Suprapubic skin (tissue), 4 donors: ENCODE measurements at regions not wholly inside any gene's neighbourhood (a gene's known extent, or its start where the extent isn't known, plus 50 kb on each side); places are given as distances from the start of the nearest gene placed in this dataset.

ENCODE experiments used
- DNase-seq, 2 donors: peaks; one replicate each; pipeline ENCODE4 v3.0.0-alpha.2; 2019; ENCODE audit warnings: low spot score in 2 of 2
- H3K27ac ChIP-seq: fragments of 200-600 bp; sonication (generic); one replicate; pipeline ENCODE4 v1.5.1; 2019
- H3K27me3 ChIP-seq: fragments of 200-600 bp; sonication (generic); one replicate; pipeline ENCODE4 v1.5.1; 2019
- H3K36me3 ChIP-seq: fragments of 200-600 bp; sonication (generic); one replicate; pipeline ENCODE4 v1.5.1; 2019
- H3K4me1 ChIP-seq: fragments of 200-600 bp; sonication (generic); one replicate; pipeline ENCODE4 v1.5.1; 2019
- H3K4me3 ChIP-seq: fragments of 200-600 bp; sonication (generic); one replicate; pipeline ENCODE4 v1.5.1; 2019; ENCODE audit warnings: mild to moderate bottlenecking
- H3K9me3 ChIP-seq: fragments of 200-600 bp; sonication (generic); one replicate; pipeline ENCODE4 v1.5.1; 2019
- CTCF ChIP-seq, 2 donors: fragments of 200-600 bp in 1 of 2; fragments of 450-650 bp in 1 of 2; sonication (generic) in 1 of 2; IDR thresholded peaks; one replicate each; pipeline ENCODE4 v1.5.1; 2016 to 2019; ENCODE audit warnings: antibody characterized with exemption in 2 of 2, mild to moderate bottlenecking in 1 of 2, moderate library complexity in 1 of 2
- EP300 ChIP-seq: sonication (generic); formaldehyde crosslinking; IDR thresholded peaks from one replicate; pipeline ENCODE4 v1.6.1; 2017; ENCODE audit warnings: antibody characterized with exemption
- POLR2A ChIP-seq, 2 donors: fragments of 450-650 bp; IDR thresholded peaks; one replicate each; pipeline ENCODE4 v1.6.1; 2017; ENCODE audit warnings: antibody characterized with exemption in 2 of 2, mild to moderate bottlenecking in 2 of 2, moderate library complexity in 2 of 2
- POLR2AphosphoS5 ChIP-seq, 3 donors: sonication (generic); formaldehyde crosslinking; IDR thresholded peaks; one replicate each; pipeline ENCODE4 v1.6.1; 2017; ENCODE audit warnings: antibody characterized with exemption in 3 of 3
- WGBS: methylation state at CpG from one replicate; pipeline ENCODE4 v1.1.5; 2018; 5-methylcytosine and 5-hydroxymethylcytosine counted together

- H3K9me3 ChIP-seq = no peaks in the 10 kb centered on the region
- H3K36me3 ChIP-seq = no peaks in the 10 kb centered on the region
- H3K27ac ChIP-seq = no peak overlapping the region
- 31% methylated on average over 3 of the region's 3 CpGs for WGBS
- no peaks in the 10 kb centered on the region for H3K4me1 ChIP-seq
- H3K4me3 ChIP-seq = no peak overlapping the region
- H3K27me3 ChIP-seq = no peaks in the 10 kb centered on the region
- TF ChIP-seq EP300 (no peak), POLR2AphosphoS5 (IDR thresholded peaks at IDR 0.05) (no peak), POLR2A (IDR thresholded peaks at IDR 0.05) (no peak)
- no peak for DNase-seq
These were observed 760.3 kb downstream of the NOVA1 start for GRCh38 chr14:25837551-25837965.

GRCh38 chr14:25836636-25837035 is 761.2 kb downstream of the NOVA1 start:
- DNase-seq = no peak
- Histone ChIP-seq H3K27me3 (no peaks in the 10 kb centered on the region), H3K36me3 (no peaks in the 10 kb centered on the region), H3K4me1 (no peaks in the 10 kb centered on the region), H3K4me3 (no peak overlapping the region), H3K9me3 (no peaks in the 10 kb centered on the region), H3K27ac (no peak overlapping the region)
- WGBS = 87% methylated on average over 3 of the region's 3 CpGs
- TF ChIP-seq EP300 (no peak), CTCF (IDR thresholded peaks at IDR 0.05) (no peak), POLR2A (IDR thresholded peaks at IDR 0.05) (no peak), POLR2AphosphoS5 (IDR thresholded peaks at IDR 0.05) (no peak)

GRCh38 chr14:25833341-25834126 is 764.3 kb downstream of the NOVA1 start:
- WGBS = 59% methylated on average over 12 of the region's 12 CpGs
- TF ChIP-seq POLR2A (IDR thresholded peaks at IDR 0.05) (no peak), CTCF (IDR thresholded peaks at IDR 0.05) (no peak), EP300 (no peak), POLR2AphosphoS5 (IDR thresholded peaks at IDR 0.05) (no peak)
- Histone ChIP-seq H3K27me3 (no peaks in the 10 kb centered on the region), H3K27ac (no peak overlapping the region), H3K9me3 (no peaks in the 10 kb centered on the region), H3K4me3 (no peak overlapping the region), H3K4me1 (no peaks in the 10 kb centered on the region), H3K36me3 (no peaks in the 10 kb centered on the region)
- DNase-seq = no peak

- no peaks in the 10 kb centered on the region for H3K27me3 ChIP-seq
- H3K36me3 ChIP-seq = no peaks in the 10 kb centered on the region
- H3K4me1 ChIP-seq = no peaks in the 10 kb centered on the region
- H3K9me3 ChIP-seq = no peaks in the 10 kb centered on the region
- TF ChIP-seq POLR2AphosphoS5 (IDR thresholded peaks at IDR 0.05) (no peak), CTCF (IDR thresholded peaks at IDR 0.05) (no peak), POLR2A (IDR thresholded peaks at IDR 0.05) (no peak), EP300 (no peak)
- WGBS = 69% methylated on average over 4 of the region's 4 CpGs
- no peak overlapping the region for H3K4me3 ChIP-seq
- no peak overlapping the region for H3K27ac ChIP-seq
- DNase-seq = no peak
These were observed 765.2 kb downstream of the NOVA1 start for GRCh38 chr14:25832585-25832984.

GRCh38 chr14:25828562-25828961 is 769.3 kb downstream of the NOVA1 start:
- H3K27ac ChIP-seq = no peak overlapping the region
- no peak for DNase-seq
- no peaks in the 10 kb centered on the region for H3K27me3 ChIP-seq
- no peak overlapping the region for H3K4me3 ChIP-seq
- no peaks in the 10 kb centered on the region for H3K9me3 ChIP-seq
- H3K4me1 ChIP-seq = no peaks in the 10 kb centered on the region
- TF ChIP-seq CTCF (IDR thresholded peaks at IDR 0.05) = no peak
- no peak for TF ChIP-seq EP300
- TF ChIP-seq POLR2AphosphoS5 (IDR thresholded peaks at IDR 0.05) = no peak
- no peak for TF ChIP-seq POLR2A (IDR thresholded peaks at IDR 0.05)
- 97% methylated on average over 4 of the region's 4 CpGs for WGBS
- no peaks in the 10 kb centered on the region for H3K36me3 ChIP-seq

GRCh38 chr14:25826105-25826504 is 771.7 kb downstream of the NOVA1 start:
- Histone ChIP-seq H3K4me3 (no peak overlapping the region), H3K9me3 (no peaks in the 10 kb centered on the region), H3K27ac (no peak overlapping the region), H3K36me3 (no peaks in the 10 kb centered on the region), H3K27me3 (no peaks in the 10 kb centered on the region), H3K4me1 (no peaks in the 10 kb centered on the region)
- DNase-seq = no peak
- WGBS = 82% methylated on average over 1 of the region's 1 CpG
- no peak for TF ChIP-seq CTCF (IDR thresholded peaks at IDR 0.05)
- no peak for TF ChIP-seq POLR2A (IDR thresholded peaks at IDR 0.05)
- no peak for TF ChIP-seq POLR2AphosphoS5 (IDR thresholded peaks at IDR 0.05)
- no peak for TF ChIP-seq EP300
